ENCODE measurements at regions not wholly inside any gene's neighbourhood (a gene's known extent, or its start where the extent isn't known, plus 50 kb on each side); places are given as distances from the start of the nearest gene placed in this dataset.

GRCh38 chr5:126334760-126335159, 88.4 kb upstream of the GRAMD2B start:
- 64 to 84% (median 83%) methylated on average over 7 of the region's 7 CpGs for WGBS, 3 donors

GRCh38 chr5:126335886-126336285, 87.3 kb upstream of the GRAMD2B start:
- H3K27ac ChIP-seq (ENCODE audit: low read depth, low read length): no peak overlapping the region
- 49 to 56% (median 50%) methylated on average over 2 of the region's 2 CpGs for WGBS, 3 donors

More at GRCh38 chr5:126334760-126335159, 88.4 kb upstream of the GRAMD2B start:
- no peak overlapping the region for H3K27ac ChIP-seq (ENCODE audit: low read depth, low read length)

- no peak overlapping the region for H3K27ac ChIP-seq (ENCODE audit: low read depth, low read length)
- 66 to 82% (median 81%) methylated on average over 7 of the region's 7 CpGs for WGBS, 3 donors
Measured at GRCh38 chr5:126338635-126339034, 84.6 kb upstream of the GRAMD2B start.

- no peak overlapping the region for H3K27ac ChIP-seq (ENCODE audit: low read depth, low read length)
Measured at GRCh38 chr5:126339215-126339805, 83.9 kb upstream of the GRAMD2B start.

GRCh38 chr5:126341906-126342630, 81.1 kb upstream of the GRAMD2B start:
- 31 to 64% (median 58%) methylated on average over 1 of the region's 1 CpG for WGBS, 3 donors
- no peak overlapping the region for H3K27ac ChIP-seq (ENCODE audit: low read depth, low read length)

More at GRCh38 chr5:126339215-126339805, 83.9 kb upstream of the GRAMD2B start:
- 21 to 24% (median 22%) methylated on average over 4 of the region's 4 CpGs for WGBS, 3 donors

- whole genome bisulfite sequencing, 3 donors: 40 to 74% (median 66%) methylated on average over 3 of the region's 3 CpGs
Measured at GRCh38 chr5:126348855-126349635, 74.2 kb upstream of the GRAMD2B start.

GRCh38 chr5:126351153-126351552, 72.1 kb upstream of the GRAMD2B start:
- WGBS, 3 donors: 65 to 86% (median 73%) methylated on average over 1 of the region's 1 CpG
- no peak overlapping the region for H3K27ac ChIP-seq (ENCODE audit: low read depth, low read length)

More at GRCh38 chr5:126348855-126349635, 74.2 kb upstream of the GRAMD2B start:
- H3K27ac ChIP-seq (ENCODE audit: low read depth, low read length): no peak overlapping the region

GRCh38 chr5:126354012-126354857, 69.0 kb upstream of the GRAMD2B start:
- WGBS, 3 donors: 34 to 51% (median 37%) methylated on average over 6 of the region's 6 CpGs
- H3K27ac ChIP-seq (ENCODE audit: low read depth, low read length): no peak overlapping the region

- WGBS, 3 donors: 62 to 76% (median 67%) methylated on average over 5 of the region's 5 CpGs
Measured at GRCh38 chr5:126354858-126355731, 68.1 kb upstream of the GRAMD2B start.

GRCh38 chr5:126355940-126356339, 67.3 kb upstream of the GRAMD2B start:
- no peak overlapping the region for H3K27ac ChIP-seq (ENCODE audit: low read depth, low read length)
- 74 to 79% (median 77%) methylated on average over 8 of the region's 8 CpGs for WGBS, 3 donors

More at GRCh38 chr5:126354858-126355731, 68.1 kb upstream of the GRAMD2B start:
- no peak overlapping the region for H3K27ac ChIP-seq (ENCODE audit: low read depth, low read length)

GRCh38 chr5:126357585-126358342, 65.4 kb upstream of the GRAMD2B start:
- H3K27ac ChIP-seq (ENCODE audit: low read depth, low read length): no peak overlapping the region
- 65 to 84% (median 82%) methylated on average over 4 of the region's 4 CpGs for WGBS, 3 donors

GRCh38 chr5:126358525-126358924, 64.7 kb upstream of the GRAMD2B start:
- 50 to 88% (median 57%) methylated on average over 4 of the region's 4 CpGs for WGBS, 3 donors
- no peak overlapping the region for H3K27ac ChIP-seq (ENCODE audit: low read depth, low read length)

- 87 to 94% (median 92%) methylated on average over 6 of the region's 6 CpGs for WGBS, 3 donors
- H3K27ac ChIP-seq (ENCODE audit: low read depth, low read length): no peak overlapping the region
Measured at GRCh38 chr5:126359884-126360283, 63.3 kb upstream of the GRAMD2B start.

- no peak overlapping the region for H3K27ac ChIP-seq (ENCODE audit: low read depth, low read length)
- 87 to 92% (median 91%) methylated on average over 1 of the region's 1 CpG for WGBS, 3 donors
Measured at GRCh38 chr5:126360467-126360866, 62.7 kb upstream of the GRAMD2B start.

- no peak overlapping the region for H3K27ac ChIP-seq (ENCODE audit: low read depth, low read length)
- 34 to 78% (median 55%) methylated on average over 1 of the region's 1 CpG for WGBS, 3 donors
Measured at GRCh38 chr5:126363658-126364057, 59.6 kb upstream of the GRAMD2B start.

- 81 to 94% (median 87%) methylated on average over 4 of the region's 4 CpGs for WGBS, 3 donors
- H3K27ac ChIP-seq (ENCODE audit: low read depth, low read length): no peak overlapping the region
Measured at GRCh38 chr5:126364206-126364902, 58.9 kb upstream of the GRAMD2B start.
